Activated CD8-positive, alpha-beta memory T cell treated with anti-CD3 and anti-CD28 coated beads for 24 hours (primary cell): ENCODE measurements at regions not wholly inside any gene's neighbourhood (a gene's known extent, or its start where the extent isn't known, plus 50 kb on each side); places are given as distances from the start of the nearest gene placed in this dataset.

Experiments used
- DNase-seq: peaks from one replicate; pipeline ENCODE4 v3.0.0-alpha.2; 2020

GRCh38 chr7:340979-341694, 51.2 kb downstream of the FOXL3 start:
- DNase-seq: no peak

DNA sequence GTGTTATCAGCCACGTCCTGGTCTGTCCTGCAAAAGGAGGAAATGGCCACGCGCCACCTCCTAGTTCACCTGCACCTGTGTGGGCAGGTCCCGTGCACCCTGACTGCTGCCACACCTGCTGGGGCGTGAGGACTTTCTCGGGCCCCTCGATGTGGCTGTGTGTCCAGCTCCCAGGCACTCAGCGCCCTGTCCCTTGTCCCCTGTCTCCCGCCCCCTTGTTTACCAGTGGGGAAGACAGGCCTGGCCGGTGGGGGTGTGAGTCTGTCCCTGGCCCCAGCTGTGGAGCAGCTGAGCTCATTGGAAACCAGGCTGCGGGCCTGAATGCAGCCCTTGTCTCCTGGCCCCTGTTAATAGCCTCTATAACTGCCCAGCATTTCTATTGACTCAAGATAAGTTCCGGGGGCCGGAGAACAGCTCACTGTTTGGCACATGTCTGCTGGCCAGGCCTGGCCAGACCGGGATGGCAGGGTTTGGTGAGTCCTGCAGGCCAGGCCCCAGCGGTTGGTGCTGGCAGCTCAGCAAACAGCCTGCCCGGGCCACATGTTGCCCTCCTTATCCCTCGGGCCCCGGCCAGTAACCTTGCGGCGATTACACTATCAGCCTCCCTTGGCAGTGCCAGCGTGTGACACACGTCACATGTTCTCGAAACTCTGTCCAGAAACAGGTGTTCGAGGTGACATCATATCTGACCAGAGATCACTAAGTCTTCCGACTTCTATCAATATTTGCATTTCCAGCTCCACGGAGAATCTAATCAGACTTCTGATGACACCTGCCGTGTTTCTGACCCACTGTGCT, 52.1 kb downstream of the FOXL3 start:
- DNase-seq: no peak

DNA sequence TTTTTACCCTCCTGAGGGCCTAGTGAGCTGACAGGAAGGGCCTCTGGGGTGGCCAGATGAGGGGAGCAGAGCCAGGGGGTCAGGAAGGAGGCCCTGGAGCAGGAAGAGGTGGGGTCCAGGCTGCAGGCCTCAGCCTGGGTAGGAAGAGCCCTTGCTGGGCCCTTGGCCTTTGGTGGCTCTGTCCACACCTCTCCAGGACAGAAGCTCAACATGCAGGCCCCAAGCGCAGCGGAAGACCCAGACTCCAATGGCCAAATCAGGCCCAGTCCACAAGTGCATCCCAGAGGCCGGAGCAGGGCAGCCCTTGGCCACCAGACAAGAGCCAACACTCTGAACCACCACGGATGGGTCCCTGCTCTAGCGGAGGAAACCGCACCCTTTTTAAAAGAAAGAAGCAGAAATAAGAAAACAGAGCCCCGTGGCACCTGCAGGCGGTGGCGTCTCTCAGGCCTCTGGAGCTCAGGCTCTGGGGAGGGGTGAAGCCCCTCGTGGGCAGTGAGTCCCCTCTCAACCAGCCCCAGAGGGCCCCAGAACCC, 52.8 kb downstream of the FOXL3 start:
- no peak for DNase-seq

DNA sequence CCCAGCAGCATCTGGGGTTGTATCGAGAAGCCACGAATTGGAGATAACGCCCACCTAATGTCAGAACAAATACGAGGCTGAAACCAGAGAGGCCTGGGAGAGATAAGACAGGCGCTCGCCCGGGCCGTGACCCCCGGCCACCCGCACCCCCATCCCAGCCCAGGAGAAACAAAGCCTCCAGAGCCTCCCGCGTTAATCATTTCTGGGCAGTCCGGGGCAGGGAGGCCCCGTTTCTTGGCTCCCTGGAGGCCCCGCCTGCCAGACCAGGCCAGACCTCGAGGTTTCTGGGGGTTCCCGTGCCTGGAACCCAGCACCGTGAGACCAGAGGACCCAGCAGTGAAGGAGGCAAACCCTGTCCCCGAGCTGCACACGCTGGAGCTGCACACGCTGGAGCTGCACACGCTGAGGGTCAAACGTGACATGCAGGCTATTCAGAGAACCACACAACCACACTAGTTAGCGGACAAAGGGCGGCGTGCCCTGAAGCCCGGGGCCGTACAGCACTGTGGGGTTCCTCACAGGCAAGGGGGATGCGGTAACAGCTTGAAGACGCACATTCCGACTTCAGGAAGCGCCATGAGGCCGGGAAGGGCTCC, 53.4 kb downstream of the FOXL3 start:
- no peak for DNase-seq

- no peak for DNase-seq
Measured at GRCh38 chr7:343864-344607, 54.1 kb downstream of the FOXL3 start.

DNA sequence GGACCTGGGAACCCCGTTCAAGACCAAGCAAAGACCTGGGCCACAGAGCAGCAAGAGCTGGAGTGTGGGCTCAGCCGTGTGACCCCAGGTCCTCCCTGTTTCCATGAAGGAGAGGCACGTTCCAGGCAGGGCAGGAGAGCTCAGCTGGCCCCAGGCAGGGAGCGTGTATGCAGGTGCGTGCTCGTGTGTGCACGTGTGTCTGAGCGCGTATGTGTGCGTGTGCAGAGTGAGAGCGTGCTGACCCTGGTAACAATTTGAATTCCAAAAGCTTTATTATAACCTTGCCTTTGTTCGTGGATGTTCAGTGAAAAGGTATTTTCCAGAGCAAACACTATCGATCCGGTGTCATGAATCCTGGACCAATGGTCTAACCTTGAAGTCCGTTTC, 54.6 kb downstream of the FOXL3 start:
- no peak for DNase-seq

- DNase-seq: no peak
Measured at GRCh38 chr7:346116-346898, 56.3 kb downstream of the FOXL3 start.

GRCh38 chr7:347001-347590, 57.1 kb downstream of the FOXL3 start:
- no peak for DNase-seq

- no peak for DNase-seq
Measured at GRCh38 chr7:347644-348479, 57.9 kb downstream of the FOXL3 start.

DNA sequence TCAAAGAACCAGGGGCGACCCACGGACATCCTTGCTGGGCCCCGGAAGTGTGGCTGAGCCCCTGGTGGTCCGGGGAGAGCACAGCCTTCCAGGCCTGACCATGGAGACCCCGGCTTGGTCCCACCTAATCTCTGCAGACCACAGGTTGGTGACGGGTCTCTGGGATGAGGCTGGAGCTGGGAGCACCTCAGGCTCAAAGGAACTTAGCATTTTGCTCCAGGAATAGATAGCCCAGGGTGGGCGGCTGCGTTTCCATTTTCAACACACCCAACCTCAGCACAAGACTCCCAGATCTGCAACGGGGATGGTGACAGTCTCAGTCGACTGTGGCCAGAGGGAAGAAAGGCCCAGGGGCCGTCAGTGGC, 58.5 kb downstream of the FOXL3 start:
- DNase-seq: no peak

GRCh38 chr7:348962-349743, 59.2 kb downstream of the FOXL3 start:
- no peak for DNase-seq

DNA sequence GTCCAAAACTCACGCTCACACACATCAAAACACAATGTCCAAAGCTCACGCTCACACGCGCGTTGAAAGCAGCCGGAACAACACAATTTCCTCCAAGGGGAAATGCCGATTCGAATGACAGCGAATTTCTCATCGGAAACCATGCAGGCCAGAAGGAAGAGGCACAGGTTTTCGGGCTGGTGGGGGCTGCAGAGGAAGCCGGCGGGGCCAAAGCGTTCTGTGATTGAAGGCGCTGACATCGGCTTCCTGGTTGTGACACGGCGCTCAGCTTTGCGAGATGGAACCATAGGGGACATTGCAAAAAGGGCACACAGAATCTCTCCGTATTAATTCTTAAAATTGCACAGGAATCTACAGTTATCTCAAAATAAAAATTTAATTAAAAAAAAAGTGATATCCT, 61.3 kb downstream of the FOXL3 start:
- DNase-seq: peak; percentile 81

DNA sequence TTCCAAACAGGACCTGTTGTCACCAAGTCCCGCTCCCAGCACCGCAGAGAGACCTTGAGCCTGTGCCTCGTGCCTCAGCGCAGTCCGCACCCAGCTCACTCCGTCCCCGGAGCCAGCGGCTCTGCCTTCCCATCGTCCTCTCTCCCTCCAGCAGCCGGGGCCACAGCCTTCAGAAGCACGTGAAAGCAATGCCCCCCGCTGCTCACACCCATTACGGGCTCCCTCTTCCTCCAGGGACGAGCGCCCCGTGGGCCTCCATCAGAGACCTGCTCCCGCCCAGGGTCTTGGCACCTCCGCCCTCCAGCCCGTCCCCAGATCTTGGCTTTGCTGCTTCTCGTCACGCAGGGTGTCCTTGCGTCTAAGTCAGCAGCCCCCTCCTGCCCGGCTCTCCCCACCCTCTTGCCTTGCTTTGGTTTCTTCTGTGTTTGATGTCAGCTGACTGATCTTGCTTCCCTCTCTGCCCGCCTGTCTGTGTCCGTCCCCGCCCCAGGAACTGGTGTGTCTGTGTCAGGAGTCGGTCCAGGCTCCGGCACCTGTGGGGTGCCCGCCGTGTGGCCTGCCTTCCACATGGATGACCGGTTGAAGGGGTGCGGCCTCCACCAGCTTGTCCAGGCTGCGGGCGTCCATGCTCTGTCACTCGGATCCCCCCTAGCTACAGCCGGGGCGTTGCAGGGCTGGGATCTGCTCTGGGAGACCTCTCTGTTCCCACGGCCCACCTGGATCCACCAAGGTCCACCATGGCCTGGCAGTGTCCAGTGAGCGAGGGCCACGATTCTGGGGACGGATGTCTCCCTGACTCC, 61.9 kb downstream of the FOXL3 start:
- DNase-seq: peak; percentile 81

- DNase-seq: no peak
Measured at GRCh38 chr7:353746-354325, 63.9 kb downstream of the FOXL3 start.

DNA sequence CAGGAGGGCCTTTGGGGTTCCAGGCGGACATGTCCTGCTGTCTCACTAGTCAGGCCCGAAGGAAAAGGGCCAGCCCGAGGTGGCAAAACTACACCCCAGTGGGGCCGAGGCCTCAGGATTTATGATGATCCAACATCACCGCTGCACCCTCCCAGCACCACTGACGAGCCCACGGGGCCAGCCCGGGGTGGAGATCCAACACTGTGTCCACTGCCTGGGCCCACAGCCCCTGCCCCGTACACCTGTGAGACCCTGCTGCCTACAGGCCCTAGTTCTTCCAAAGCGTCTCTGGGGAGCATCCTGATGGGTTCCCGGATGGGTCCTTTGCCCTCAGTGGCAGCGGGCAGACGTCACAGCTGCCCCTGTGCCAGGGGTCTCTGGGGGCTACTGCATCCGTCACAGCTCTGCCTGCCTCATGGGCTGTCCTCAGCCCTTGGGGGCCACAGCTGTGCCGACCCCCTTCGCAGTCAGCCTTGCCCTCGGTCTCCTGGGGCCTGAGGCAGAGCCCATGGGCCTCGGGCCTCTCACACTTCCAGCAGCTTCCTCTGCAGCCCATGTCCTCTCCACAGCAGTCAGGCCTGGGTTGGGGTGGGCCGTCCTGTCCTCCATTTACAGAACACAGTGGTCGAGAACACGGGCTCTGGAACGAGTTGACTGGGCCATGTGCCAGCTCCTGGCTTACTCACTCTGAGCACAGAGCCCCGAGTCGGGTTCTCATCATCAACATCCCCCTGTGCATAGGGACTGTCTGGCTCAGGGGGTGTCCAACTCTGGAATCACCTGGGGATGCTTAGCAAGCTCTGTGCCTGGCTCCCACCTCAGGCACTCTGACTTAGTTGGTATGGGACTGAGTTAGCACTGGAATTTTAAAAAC, 64.9 kb downstream of the FOXL3 start:
- DNase-seq: no peak

GRCh38 chr7:355568-355967, 65.6 kb downstream of the FOXL3 start:
- no peak for DNase-seq

- DNase-seq: no peak
Measured at GRCh38 chr7:356087-356486, 66.1 kb downstream of the FOXL3 start.
